A673 (cell line): ENCODE measurements at regions not wholly inside any gene's neighbourhood (a gene's known extent, or its start where the extent isn't known, plus 50 kb on each side); places are given as distances from the start of the nearest gene placed in this dataset.

Experiments used
- BruUV-seq: library from RNA; stranded (reverse); fragments of 400-500 nt; replicated peaks from 2 replicates; lab custom pipeline; 2021; lab: Mats Ljungman, UMichigan
- CTCF ChIA-PET: fragments of 300-600 bp; sonication (Branson Sonifier 250); formaldehyde crosslinking; loops from one replicate; lab custom pipeline; 2022; ENCODE audit warnings: antibody characterized with exemption; lab: Charles Lee
- POLR2A ChIA-PET: fragments of 300-600 bp; sonication (Branson Sonifier 250); formaldehyde crosslinking; loops from one replicate; lab custom pipeline; 2022; ENCODE audit warnings: antibody characterized with exemption; ENCODE audit not compliant: low non-redundant PET; lab: Charles Lee
- DNase-seq: peaks from one replicate; pipeline ENCODE4 v3.0.0-alpha.2; 2015; ENCODE audit warnings: low spot score
- H3K27ac ChIP-seq: fragments of 200-600 bp; sonication (generic); 2 replicates; pipeline ENCODE4 v1.5.1; 2016; ENCODE audit warnings: mixed run types, low read depth, mild to moderate bottlenecking, mixed read lengths, antibody characterized with exemption, low read length; ENCODE audit not compliant: poor library complexity, severe bottlenecking
- H3K27me3 ChIP-seq: fragments of 200-600 bp; sonication (generic); replicated peaks from 2 replicates; pipeline ENCODE4 v1.6.1; 2017; ENCODE audit warnings: mixed run types, low read depth, mild to moderate bottlenecking, mixed read lengths, antibody characterized with exemption, low read length; ENCODE audit not compliant: insufficient read depth, poor library complexity
- H3K36me3 ChIP-seq: fragments of 200-600 bp; sonication (generic); 2 replicates; pipeline ENCODE4 v1.6.1; 2016; ENCODE audit warnings: mixed run types, mild to moderate bottlenecking, mixed read lengths, antibody characterized with exemption, low read length; ENCODE audit not compliant: insufficient read depth, poor library complexity, severe bottlenecking
- H3K4me1 ChIP-seq: fragments of 200-600 bp; sonication (generic); 2 replicates; pipeline ENCODE4 v1.6.1; 2017; ENCODE audit warnings: mixed run types, mild to moderate bottlenecking, mixed read lengths, antibody characterized with exemption, low read length; ENCODE audit not compliant: insufficient read depth, poor library complexity, severe bottlenecking
- H3K4me3 ChIP-seq: fragments of 200-600 bp; sonication (generic); 2 replicates; pipeline ENCODE4 v1.5.1; 2016; ENCODE audit warnings: low read depth, mixed run types, mild to moderate bottlenecking, mixed read lengths, low read length; ENCODE audit not compliant: poor library complexity, severe bottlenecking
- H3K9me3 ChIP-seq: fragments of 200-600 bp; sonication (generic); 2 replicates; pipeline ENCODE4 v1.6.1; 2016; ENCODE audit warnings: mixed run types, low read depth, mild to moderate bottlenecking, mixed read lengths, antibody characterized with exemption, low read length; ENCODE audit not compliant: poor library complexity, severe bottlenecking
- CTCF ChIP-seq: fragments of 300-800, 200-600 bp; sonication (generic); conservative IDR thresholded peaks from 2 replicates; pipeline ENCODE4 v1.5.1; 2017; ENCODE audit warnings: low read depth, mild to moderate bottlenecking, antibody characterized with exemption, low read length, moderate library complexity, mixed read lengths
- EZH2 ChIP-seq: fragments of 200-600 bp; sonication (generic); IDR thresholded peaks from 2 replicates; pipeline ENCODE4 v1.6.1; 2017; ENCODE audit warnings: borderline replicate concordance, low read depth, mild to moderate bottlenecking, mixed read lengths, antibody characterized with exemption, low read length; ENCODE audit not compliant: poor library complexity, severe bottlenecking
- intact Hi-C: fragments of 100-400 bp; cut with micrococcal nuclease; formaldehyde crosslinking; loops from one replicate; pipeline ENCODE4 v1.10.0; 2022; ENCODE audit not compliant: unreplicated experiment

GRCh38 chr3:117798687-117799386 is 1089.3 kb downstream of the TUSC7 start:
- H3K27ac ChIP-seq = no peak overlapping the region
- H3K27me3 ChIP-seq = no peaks in the 10 kb centered on the region
- TF ChIP-seq EZH2 (no peak), CTCF (no peak)
- CTCF ChIA-PET = no interaction called here
- H3K4me1 ChIP-seq = no peaks in the 10 kb centered on the region
- POLR2A ChIA-PET = no interaction called here
- intact Hi-C loops = no loop called here
- no TSS peak for BruUV-seq
- H3K36me3 ChIP-seq = no peaks in the 10 kb centered on the region
- no peak for DNase-seq
- H3K9me3 ChIP-seq = no peaks in the 10 kb centered on the region
- no peak overlapping the region for H3K4me3 ChIP-seq

- TF ChIP-seq EZH2 (no peak), CTCF (no peak)
- H3K4me3 ChIP-seq = no peak overlapping the region
- H3K4me1 ChIP-seq = no peaks in the 10 kb centered on the region
- ChIA-PET CTCF (no interaction called here), POLR2A (no interaction called here)
- intact Hi-C loops = no loop called here
- no peaks in the 10 kb centered on the region for H3K27me3 ChIP-seq
- no peak overlapping the region for H3K27ac ChIP-seq
- H3K9me3 ChIP-seq = no peaks in the 10 kb centered on the region
- BruUV-seq = no TSS peak
- no peaks in the 10 kb centered on the region for H3K36me3 ChIP-seq
- no peak for DNase-seq
Measured at GRCh38 chr3:117799387-117799735, 1089.8 kb downstream of the TUSC7 start.

- Histone ChIP-seq H3K27ac (no peak overlapping the region), H3K4me3 (no peak overlapping the region), H3K9me3 (no peaks in the 10 kb centered on the region), H3K36me3 (no peaks in the 10 kb centered on the region), H3K27me3 (no peaks in the 10 kb centered on the region), H3K4me1 (no peaks in the 10 kb centered on the region)
- ChIA-PET POLR2A (no interaction called here), CTCF (no interaction called here)
- TF ChIP-seq CTCF (no peak), EZH2 (no peak)
- intact Hi-C loops = no loop called here
- no peak for DNase-seq
- no TSS peak for BruUV-seq
Measured at GRCh38 chr3:117801912-117802239, 1092.3 kb downstream of the TUSC7 start.
